Fibroblast of mammary gland (primary cell): ENCODE measurements at regions not wholly inside any gene's neighbourhood (a gene's known extent, or its start where the extent isn't known, plus 50 kb on each side); places are given as distances from the start of the nearest gene placed in this dataset.

Source experiments
- DNase-seq: peaks from one replicate; pipeline ENCODE4 v3.0.0-alpha.2; 2010; ENCODE audit warnings: low read depth
- H3K4me3 ChIP-seq: 2 replicates; pipeline ENCODE4 v1.5.1; 2011; ENCODE audit warnings: low read depth, mild to moderate bottlenecking, low read length, moderate library complexity; ENCODE audit not compliant: control insufficient read depth
- TF ChIP-seq, protein P1 (sequence below): conservative IDR thresholded peaks from 2 replicates; pipeline ENCODE4 v1.5.1; 2011; ENCODE audit warnings: low read depth, low read length, inconsistent platforms; ENCODE audit not compliant: control insufficient read depth, insufficient read depth

- no peak overlapping the region for H3K4me3 ChIP-seq
- TF ChIP-seq, protein P1, sequence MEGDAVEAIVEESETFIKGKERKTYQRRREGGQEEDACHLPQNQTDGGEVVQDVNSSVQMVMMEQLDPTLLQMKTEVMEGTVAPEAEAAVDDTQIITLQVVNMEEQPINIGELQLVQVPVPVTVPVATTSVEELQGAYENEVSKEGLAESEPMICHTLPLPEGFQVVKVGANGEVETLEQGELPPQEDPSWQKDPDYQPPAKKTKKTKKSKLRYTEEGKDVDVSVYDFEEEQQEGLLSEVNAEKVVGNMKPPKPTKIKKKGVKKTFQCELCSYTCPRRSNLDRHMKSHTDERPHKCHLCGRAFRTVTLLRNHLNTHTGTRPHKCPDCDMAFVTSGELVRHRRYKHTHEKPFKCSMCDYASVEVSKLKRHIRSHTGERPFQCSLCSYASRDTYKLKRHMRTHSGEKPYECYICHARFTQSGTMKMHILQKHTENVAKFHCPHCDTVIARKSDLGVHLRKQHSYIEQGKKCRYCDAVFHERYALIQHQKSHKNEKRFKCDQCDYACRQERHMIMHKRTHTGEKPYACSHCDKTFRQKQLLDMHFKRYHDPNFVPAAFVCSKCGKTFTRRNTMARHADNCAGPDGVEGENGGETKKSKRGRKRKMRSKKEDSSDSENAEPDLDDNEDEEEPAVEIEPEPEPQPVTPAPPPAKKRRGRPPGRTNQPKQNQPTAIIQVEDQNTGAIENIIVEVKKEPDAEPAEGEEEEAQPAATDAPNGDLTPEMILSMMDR, result no peak
- DNase-seq, result peak; percentile 23
Measured at GRCh38 chr6:151699719-151700118, 107.8 kb upstream of the ESR1 start.

- TF ChIP-seq, protein P1, result no peak
- H3K4me3 ChIP-seq, result no peak overlapping the region
- no peak for DNase-seq
Measured at GRCh38 chr6:151701911-151702562, 105.4 kb upstream of the ESR1 start.

DNA sequence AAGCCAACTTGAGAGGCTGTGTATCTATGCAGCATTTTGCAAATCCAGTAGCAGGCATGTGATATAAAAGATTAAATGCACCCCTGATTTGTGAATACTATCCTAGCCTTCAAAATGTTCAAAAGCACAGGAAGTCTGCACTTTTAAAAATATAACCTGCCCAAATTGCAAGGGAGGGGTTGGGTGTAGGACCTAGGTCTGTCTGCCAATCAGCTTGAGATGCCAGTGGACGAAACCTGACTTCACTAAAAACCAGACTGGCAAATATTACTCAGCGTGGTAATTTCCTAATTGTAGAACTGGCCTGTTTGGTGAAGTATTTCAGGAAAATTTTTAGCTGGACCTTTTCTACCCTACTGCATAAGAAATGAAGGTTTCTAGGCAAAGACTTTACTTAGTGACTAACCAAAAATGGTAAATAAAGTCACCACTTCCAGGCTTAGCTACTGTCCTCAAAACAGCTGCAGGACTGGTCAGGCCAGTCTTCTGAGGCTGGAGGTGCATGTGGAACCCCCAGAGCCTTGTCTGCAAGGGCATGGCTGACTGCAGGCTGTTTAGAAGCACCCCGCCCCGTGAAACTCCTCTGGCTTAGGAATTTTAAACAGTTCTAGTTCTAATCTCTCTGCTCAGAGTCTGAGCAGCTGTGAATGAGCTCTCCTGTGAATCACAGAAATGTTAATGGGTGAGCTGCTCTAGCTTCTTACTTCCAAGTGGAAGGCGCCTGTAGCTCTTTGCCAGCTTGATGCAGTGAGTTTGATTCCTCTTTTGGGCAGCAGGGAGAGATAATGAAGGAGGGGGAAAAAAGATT lies 104.4 kb upstream of the ESR1 start:
- TF ChIP-seq, protein P1, result no peak
- no peak overlapping the region for H3K4me3 ChIP-seq
- no peak for DNase-seq

DNA sequence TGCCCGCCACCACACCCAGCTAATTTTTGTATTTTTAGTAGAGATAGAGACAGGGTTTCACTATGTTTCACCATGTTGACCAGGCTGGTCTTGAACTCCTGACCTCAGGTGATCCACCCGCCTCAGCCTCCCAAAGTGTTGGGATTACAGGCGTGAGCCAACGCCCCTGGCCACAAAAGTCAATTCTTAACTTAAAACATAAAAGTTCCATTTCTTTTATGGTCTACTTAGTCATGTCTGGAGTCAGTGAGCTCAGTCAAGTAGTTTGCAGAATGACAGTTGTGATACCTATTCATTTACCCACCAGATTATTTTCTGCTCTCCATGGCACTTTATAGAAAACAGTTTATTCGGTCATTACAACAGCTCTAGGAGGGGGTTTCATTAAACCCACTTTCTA lies 103.1 kb upstream of the ESR1 start:
- DNase-seq, result no peak
- TF ChIP-seq, protein P1, result no peak
- no peak overlapping the region for H3K4me3 ChIP-seq

DNA sequence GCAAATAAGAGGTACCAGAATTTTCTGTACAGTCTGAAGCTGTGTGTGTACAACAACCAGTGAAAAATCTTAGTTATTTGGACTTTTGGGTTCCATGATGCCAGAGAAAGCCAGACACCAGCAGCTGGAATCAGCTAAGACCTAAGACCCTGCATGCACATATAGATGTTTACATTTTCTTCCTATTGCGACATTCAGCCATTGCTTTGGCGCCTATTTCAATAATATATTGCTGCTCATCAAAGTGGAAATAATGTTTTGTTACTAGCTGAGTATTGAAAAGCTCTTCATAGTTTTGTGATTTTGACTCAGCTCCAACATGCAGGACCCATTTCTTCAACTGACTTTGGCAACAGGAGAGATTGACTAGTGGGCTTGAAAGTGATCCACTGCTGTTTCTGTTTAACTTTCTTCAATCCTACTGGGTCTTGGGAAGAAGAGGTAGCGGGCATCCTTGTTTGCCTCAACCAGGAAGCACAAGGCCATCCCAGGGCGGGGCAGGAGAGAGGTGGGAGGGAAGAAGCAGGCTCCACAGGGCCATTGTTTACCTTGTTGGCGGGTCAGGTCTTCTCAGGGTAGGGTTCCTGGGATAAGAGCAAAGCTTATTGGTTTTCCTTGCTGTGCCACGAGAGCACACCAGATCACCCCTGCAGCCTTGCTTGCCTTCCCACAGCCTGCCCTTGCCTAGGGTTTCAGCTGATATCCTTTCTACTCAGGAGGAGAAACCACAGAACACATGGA lies 101.3 kb upstream of the ESR1 start:
- TF ChIP-seq, protein P1, result no peak
- DNase-seq, result no peak
- H3K4me3 ChIP-seq, result no peak overlapping the region

DNA sequence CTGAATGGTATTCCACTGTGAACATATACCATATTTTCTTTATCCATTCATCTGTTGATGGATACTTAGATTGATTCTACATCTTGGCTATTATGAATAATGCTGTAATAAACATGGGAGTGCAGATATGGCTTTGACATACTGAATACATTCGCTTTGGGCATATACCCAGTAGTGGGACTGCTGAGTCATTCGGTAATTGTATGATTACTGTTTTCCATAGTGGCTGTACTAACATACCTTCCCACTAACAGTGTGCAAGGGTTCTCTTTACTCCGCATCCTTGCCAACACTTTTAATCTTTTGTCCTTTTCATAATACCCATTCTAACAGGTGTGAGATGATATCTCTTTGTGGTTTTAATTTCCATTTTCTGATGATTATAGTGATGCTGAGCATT lies 98.2 kb upstream of the ESR1 start:
- DNase-seq, result no peak
- no peak overlapping the region for H3K4me3 ChIP-seq
- TF ChIP-seq, protein P1, result no peak
